ENCODE measurements at regions not wholly inside any gene's neighbourhood (a gene's known extent, or its start where the extent isn't known, plus 50 kb on each side); places are given as distances from the start of the nearest gene placed in this dataset.
A peak's percentile ranks its signal among the peaks of the same experiment; 100 is the strongest.

- no peak for DNase-seq (ENCODE audit: low read depth)
These were observed 54.5 kb upstream of the ME3 start for GRCh38 chr11:86726770-86727504.

DNA sequence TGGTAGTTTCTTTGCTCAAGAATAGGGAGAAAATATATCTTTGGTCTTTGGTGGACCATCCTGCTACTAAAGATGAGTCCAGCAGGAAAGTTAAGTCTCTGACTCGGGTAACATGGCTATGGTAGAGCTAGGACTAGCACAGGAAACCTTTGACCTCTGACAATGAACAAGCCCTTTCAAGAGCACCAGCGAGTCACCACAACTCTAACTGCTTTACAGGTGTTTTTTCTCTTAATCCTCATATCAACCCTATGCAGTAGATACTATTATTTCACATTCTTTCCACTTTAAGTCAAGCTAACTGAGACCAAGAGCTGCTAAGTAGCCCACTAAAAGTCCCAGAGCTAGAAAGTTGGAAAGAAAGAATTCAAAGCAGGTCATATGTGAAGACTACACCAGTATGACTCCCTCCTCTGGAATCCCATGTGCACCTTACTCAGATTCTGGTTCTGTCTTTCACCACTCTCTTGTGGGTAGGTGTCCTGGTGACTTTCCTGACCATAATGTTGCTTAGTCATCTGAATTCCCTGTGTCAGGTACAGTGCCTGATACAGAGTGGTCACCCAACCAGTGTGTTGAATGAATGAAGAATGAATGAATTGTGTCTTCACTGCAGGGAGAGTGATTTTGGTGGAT, 53.8 kb upstream of the ME3 start:
- DNase-seq (ENCODE audit: low read depth) = peak; percentile 69

DNA sequence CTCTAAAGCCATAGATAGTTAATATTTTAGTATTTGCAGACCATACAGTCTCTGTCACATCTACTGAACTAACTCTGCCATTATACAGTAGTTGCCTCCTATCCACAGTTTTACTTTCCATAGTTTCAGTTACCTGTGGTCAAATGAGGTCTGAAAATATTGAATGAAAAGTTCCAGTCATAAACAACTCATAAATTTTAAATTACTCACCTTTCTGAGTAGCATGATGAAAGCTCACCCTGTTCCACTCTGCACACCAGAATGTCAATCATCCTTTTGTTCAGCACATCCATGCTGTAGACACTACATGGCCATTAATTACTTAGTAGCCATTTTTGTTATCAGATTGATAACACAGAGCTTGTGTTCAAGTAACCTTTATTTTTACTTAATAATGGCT, 51.7 kb upstream of the ME3 start:
- no peak for DNase-seq (ENCODE audit: low read depth)

DNA sequence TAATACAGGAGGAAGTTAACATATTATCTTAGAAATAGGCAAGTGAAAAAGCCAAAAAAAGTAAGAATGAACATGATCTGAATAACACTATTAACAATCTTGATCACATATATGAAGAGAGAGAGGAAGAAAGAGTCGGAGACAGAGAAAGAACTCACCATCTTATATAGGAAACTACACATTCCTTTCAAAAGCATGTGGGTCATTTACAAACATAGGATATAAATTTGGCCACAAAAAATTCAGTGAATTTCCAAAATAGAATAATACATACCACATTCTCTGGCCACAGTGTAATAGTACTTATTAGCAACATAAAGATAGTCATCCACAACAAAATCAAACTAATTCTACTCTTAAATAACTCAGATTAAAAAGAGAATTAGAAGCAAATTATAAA, 50.9 kb upstream of the ME3 start:
- no peak for DNase-seq (ENCODE audit: low read depth)

GRCh38 chr11:86722748-86723147, 50.3 kb upstream of the ME3 start:
- DNase-seq (ENCODE audit: low read depth) = no peak

Measured in iris pigment epithelial cell (primary cell).